H54 (cell line): ENCODE measurements at regions not wholly inside any gene's neighbourhood (a gene's known extent, or its start where the extent isn't known, plus 50 kb on each side); places are given as distances from the start of the nearest gene placed in this dataset.
"Not testable (repeated sequence)": the region's sequence is repeated elsewhere in the genome, so short reads cannot be mapped to it uniquely, and the experiment has no call there.

Experiments used
- DNase-seq: peaks from one replicate; pipeline ENCODE4 v3.0.0; 2011; ENCODE audit warnings: low spot score, mixed read lengths; ENCODE audit not compliant: insufficient read length
- FAIRE-seq: peaks from 3 replicates; lab custom pipeline; 2011; peaks lifted over from hg19 to GRCh38; lab: Jason Lieb, UNC
- POLR2A ChIP-seq: IDR thresholded peaks from 2 replicates; pipeline ENCODE4 v1.6.1; 2011; ENCODE audit warnings: low read depth, mild to moderate bottlenecking, low read length

GRCh38 chr11:121927789-121928188 is 188.2 kb downstream of the BLID start:
- no peak for TF ChIP-seq POLR2A
- FAIRE-seq: no peak
- no peak for DNase-seq

- TF ChIP-seq POLR2A: no peak
- DNase-seq: no peak
- FAIRE-seq: no peak
These were observed 188.8 kb downstream of the BLID start for GRCh38 chr11:121927097-121927785.

- FAIRE-seq (no peak), DNase-seq (no peak)
- TF ChIP-seq POLR2A: no peak
These were observed 191.8 kb downstream of the BLID start for GRCh38 chr11:121924191-121924590.

GRCh38 chr11:121917482-121917881 is 198.5 kb downstream of the BLID start:
- FAIRE-seq: no peak
- no peak for DNase-seq
- TF ChIP-seq POLR2A: no peak

GRCh38 chr11:121914508-121915059 is 201.4 kb downstream of the BLID start:
- DNase-seq: no peak
- no peak for TF ChIP-seq POLR2A

GRCh38 chr11:121909596-121909995 is 206.4 kb downstream of the BLID start:
- FAIRE-seq: no peak
- TF ChIP-seq POLR2A: no peak
- no peak for DNase-seq

More at GRCh38 chr11:121914508-121915059, 201.4 kb downstream of the BLID start:
- no peak for FAIRE-seq

GRCh38 chr11:121907379-121907778 is 208.6 kb downstream of the BLID start:
- DNase-seq (no peak), FAIRE-seq (no peak)

GRCh38 chr11:121904148-121904547 is 211.9 kb downstream of the BLID start:
- FAIRE-seq (no peak), DNase-seq (no peak)
- TF ChIP-seq POLR2A: no peak

More at GRCh38 chr11:121907379-121907778, 208.6 kb downstream of the BLID start:
- no peak for TF ChIP-seq POLR2A

- no peak for TF ChIP-seq POLR2A
- DNase-seq (no peak), FAIRE-seq (no peak)
These were observed 214.1 kb downstream of the BLID start for GRCh38 chr11:121901886-121902285.

GRCh38 chr11:121901417-121901816 is 214.6 kb downstream of the BLID start:
- DNase-seq, FAIRE-seq: not testable (repeated sequence)

- no peak for TF ChIP-seq POLR2A
- FAIRE-seq (no peak), DNase-seq (no peak)
These were observed 216.5 kb downstream of the BLID start for GRCh38 chr11:121899520-121899919.

- FAIRE-seq (no peak), DNase-seq (no peak)
- no peak for TF ChIP-seq POLR2A
These were observed 217.1 kb downstream of the BLID start for GRCh38 chr11:121898903-121899302.

- no peak for DNase-seq
- FAIRE-seq: no peak
- TF ChIP-seq POLR2A: no peak
These were observed 220.1 kb downstream of the BLID start for GRCh38 chr11:121895919-121896318.

- FAIRE-seq (peak; percentile 68), DNase-seq (no peak)
- no peak for TF ChIP-seq POLR2A
These were observed 221.4 kb downstream of the BLID start for GRCh38 chr11:121894581-121894980.

GRCh38 chr11:121892863-121893262 is 223.2 kb downstream of the BLID start:
- DNase-seq: no peak
- no peak for TF ChIP-seq POLR2A
- no peak for FAIRE-seq
